ENCODE measurements at regions not wholly inside any gene's neighbourhood (a gene's known extent, or its start where the extent isn't known, plus 50 kb on each side); places are given as distances from the start of the nearest gene placed in this dataset.

DNA sequence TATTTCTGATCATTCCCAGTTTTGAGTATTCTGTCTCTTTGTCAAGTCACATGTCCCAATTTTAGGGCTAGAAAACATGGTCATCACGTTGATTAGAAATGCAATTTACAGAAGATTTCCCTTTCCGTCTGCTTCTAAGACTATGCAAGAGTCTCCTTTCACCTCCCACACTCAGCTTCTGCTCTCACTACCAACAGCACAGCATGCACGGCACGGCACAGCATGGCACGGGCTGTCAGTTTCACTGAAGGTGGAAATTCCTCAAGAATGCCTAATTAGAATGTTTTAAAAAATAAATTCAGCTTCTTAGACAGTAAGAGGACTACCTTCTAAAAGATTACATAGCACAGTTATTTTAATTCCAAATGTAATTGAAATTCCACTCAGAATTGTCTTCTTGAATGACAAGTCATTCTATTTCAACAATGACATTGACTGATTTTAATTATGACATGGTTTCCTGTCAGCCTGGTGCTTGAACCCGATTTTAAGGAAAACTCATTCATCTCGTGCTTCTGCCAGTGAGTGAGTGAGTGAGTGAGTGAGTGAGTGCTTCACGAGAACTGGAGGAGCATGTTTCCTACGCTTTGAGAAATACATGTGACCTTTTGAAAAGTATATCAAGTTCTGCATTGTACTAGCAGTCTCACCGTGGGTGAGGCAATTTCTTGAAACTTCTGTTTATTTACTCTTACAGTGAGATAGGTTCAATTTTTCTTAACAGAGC, 124.8 kb upstream of the SORBS2 start:
- Histone ChIP-seq H3K27ac (no peak overlapping the region), H3K9ac (ENCODE audit: insufficient read length) (no peak overlapping the region), H3K9me3 (ENCODE audit: low read depth, low read length) (no peaks in the 10 kb centered on the region), H3K4me3 (no peak overlapping the region), H3K36me3 (ENCODE audit: insufficient read depth, low read length) (no peaks in the 10 kb centered on the region)
- TF ChIP-seq EZH2 (IDR thresholded peaks at IDR 0.05), result no peak
- no peak for TF ChIP-seq FOXP2 (optimal IDR thresholded peaks at IDR 0.05; ENCODE audit: control extremely low read depth, extremely low read length, insufficient read depth)
- TF ChIP-seq POLR2AphosphoS5 (IDR thresholded peaks at IDR 0.05; ENCODE audit: borderline replicate concordance, low read depth, low read length), result no peak
- no peak for DNase-seq (ENCODE audit: low read depth, low spot score)

DNA sequence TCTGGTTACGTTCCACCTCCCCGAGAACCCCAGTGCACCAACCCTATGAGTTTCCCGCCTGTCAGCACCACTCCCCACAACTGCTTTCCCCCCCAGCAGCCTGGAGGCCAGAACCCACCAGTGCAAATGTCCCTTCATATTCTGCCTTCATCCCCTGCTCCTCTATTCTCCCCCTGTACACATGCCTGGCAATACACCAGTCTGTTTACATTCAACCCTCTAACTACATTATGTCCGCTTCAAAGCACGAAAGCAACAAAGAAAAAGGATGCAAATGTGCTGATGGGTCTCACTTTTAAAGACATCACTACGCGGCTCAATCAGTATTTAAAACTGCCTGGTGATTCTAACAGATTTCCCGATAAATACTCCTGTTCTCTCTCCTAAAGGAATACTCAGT, 126.7 kb upstream of the SORBS2 start:
- H3K36me3 ChIP-seq (ENCODE audit: insufficient read depth, low read length), result no peaks in the 10 kb centered on the region
- DNase-seq (ENCODE audit: low read depth, low spot score), result no peak
- H3K27ac ChIP-seq, result no peak overlapping the region
- H3K9me3 ChIP-seq (ENCODE audit: low read depth, low read length), result no peaks in the 10 kb centered on the region
- H3K4me3 ChIP-seq, result no peak overlapping the region
- no peak overlapping the region for H3K9ac ChIP-seq (ENCODE audit: insufficient read length)
- TF ChIP-seq FOXP2 (optimal IDR thresholded peaks at IDR 0.05; ENCODE audit: control extremely low read depth, extremely low read length, insufficient read depth) (no peak), EZH2 (IDR thresholded peaks at IDR 0.05) (no peak)

DNA sequence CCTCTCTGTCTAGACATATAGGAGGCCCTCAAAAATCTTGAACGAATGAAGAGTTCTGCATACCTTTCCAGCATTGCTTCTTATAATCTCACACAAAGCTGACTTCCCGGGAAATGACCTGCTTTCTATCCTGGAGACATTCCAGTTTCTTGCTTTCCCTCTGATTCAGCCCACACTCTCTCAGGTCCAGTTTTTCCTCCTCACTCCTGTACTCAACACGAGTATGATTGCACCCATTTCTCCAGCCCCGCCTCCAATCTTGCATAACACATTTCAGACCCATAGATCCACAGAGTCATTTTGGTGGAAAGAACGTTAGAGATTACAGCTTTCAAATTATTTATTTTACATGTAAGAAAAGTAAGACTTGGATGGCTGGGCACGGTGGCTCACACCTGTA, 127.5 kb upstream of the TLR3 start:
- Histone ChIP-seq H3K9ac (ENCODE audit: insufficient read length) (no peak overlapping the region), H3K9me3 (ENCODE audit: low read depth, low read length) (no peaks in the 10 kb centered on the region), H3K4me3 (no peak overlapping the region), H3K36me3 (ENCODE audit: insufficient read depth, low read length) (no peaks in the 10 kb centered on the region), H3K27ac (no peak overlapping the region)
- TF ChIP-seq EZH2 (IDR thresholded peaks at IDR 0.05) (no peak), POLR2AphosphoS5 (IDR thresholded peaks at IDR 0.05; ENCODE audit: borderline replicate concordance, low read depth, low read length) (no peak), FOXP2 (optimal IDR thresholded peaks at IDR 0.05; ENCODE audit: control extremely low read depth, extremely low read length, insufficient read depth) (no peak)
- DNase-seq (ENCODE audit: low read depth, low spot score), result no peak

DNA sequence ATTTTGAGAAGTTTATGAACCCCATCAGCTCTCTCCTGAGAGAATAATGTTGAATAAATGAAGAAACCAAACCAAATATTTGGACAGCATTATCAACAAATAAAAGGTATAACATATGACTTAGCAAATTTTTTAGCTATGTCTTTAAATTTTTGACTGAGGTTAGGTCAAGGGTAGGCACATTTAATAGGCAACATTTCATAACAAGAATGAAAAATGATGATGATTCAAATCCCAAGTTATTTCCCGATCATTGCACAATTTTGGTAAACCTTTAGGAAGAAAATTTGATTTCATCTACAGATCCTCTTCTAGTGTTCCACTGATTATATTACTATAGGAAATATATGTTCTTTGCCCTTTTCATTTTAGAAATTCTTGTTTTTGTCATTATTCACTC, 123.7 kb upstream of the TLR3 start:
- Histone ChIP-seq H3K9me3 (ENCODE audit: low read depth, low read length) (no peaks in the 10 kb centered on the region), H3K36me3 (ENCODE audit: insufficient read depth, low read length) (no peaks in the 10 kb centered on the region), H3K27ac (no peak overlapping the region), H3K4me3 (no peak overlapping the region), H3K9ac (ENCODE audit: insufficient read length) (no peak overlapping the region)
- DNase-seq (ENCODE audit: low read depth, low spot score), result no peak
- TF ChIP-seq FOXP2 (optimal IDR thresholded peaks at IDR 0.05; ENCODE audit: control extremely low read depth, extremely low read length, insufficient read depth) (no peak), POLR2AphosphoS5 (IDR thresholded peaks at IDR 0.05; ENCODE audit: borderline replicate concordance, low read depth, low read length) (no peak), EZH2 (IDR thresholded peaks at IDR 0.05) (no peak)

DNA sequence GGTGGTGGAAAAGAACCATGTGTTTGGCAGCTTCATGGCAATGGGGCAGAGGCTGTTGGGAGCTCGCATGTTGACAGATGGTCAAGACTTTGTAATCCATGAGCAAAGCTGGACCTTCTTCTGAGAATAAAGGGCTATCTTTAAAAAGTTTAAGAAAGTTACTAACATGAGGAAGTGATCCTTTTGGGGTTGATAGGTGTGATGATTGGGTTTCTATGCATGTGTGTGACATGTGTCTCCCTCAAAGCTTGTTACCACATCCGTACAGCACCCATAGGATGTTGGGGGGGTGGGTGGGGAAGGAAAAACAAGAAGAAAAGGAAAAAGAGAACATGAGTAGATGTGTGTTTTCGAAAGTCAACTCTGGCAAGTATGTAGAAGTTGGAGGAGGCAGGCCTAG, 123.0 kb upstream of the TLR3 start:
- H3K36me3 ChIP-seq (ENCODE audit: insufficient read depth, low read length), result no peaks in the 10 kb centered on the region
- H3K4me3 ChIP-seq, result no peak overlapping the region
- no peak for DNase-seq (ENCODE audit: low read depth, low spot score)
- H3K9me3 ChIP-seq (ENCODE audit: low read depth, low read length), result no peaks in the 10 kb centered on the region
- no peak overlapping the region for H3K27ac ChIP-seq
- TF ChIP-seq POLR2AphosphoS5 (IDR thresholded peaks at IDR 0.05; ENCODE audit: borderline replicate concordance, low read depth, low read length) (no peak), EZH2 (IDR thresholded peaks at IDR 0.05) (no peak), FOXP2 (optimal IDR thresholded peaks at IDR 0.05; ENCODE audit: control extremely low read depth, extremely low read length, insufficient read depth) (no peak)
- H3K9ac ChIP-seq (ENCODE audit: insufficient read length), result no peak overlapping the region

DNA sequence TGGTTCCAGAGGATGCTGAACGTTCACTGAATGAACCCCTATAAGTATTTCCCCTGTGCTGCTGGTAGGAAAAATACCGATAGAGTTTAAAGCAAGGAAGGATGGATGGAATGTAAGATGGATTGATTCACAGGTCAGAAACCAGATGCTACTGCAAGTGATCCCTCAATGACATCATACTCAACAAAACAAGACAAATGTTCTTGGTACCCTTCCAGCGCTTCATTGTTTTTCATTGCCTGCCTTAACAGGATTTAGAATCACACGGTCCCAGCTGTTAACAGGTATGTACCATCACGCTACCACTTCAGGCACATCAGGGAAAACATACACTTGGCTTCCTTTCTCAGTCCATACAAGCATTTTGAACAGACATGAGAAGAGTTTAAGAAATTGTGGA, 118.1 kb upstream of the TLR3 start:
- DNase-seq (ENCODE audit: low read depth, low spot score), result no peak
- no peak overlapping the region for H3K4me3 ChIP-seq
- no peak overlapping the region for H3K27ac ChIP-seq
- TF ChIP-seq EZH2 (IDR thresholded peaks at IDR 0.05) (no peak), FOXP2 (optimal IDR thresholded peaks at IDR 0.05; ENCODE audit: control extremely low read depth, extremely low read length, insufficient read depth) (no peak), POLR2AphosphoS5 (IDR thresholded peaks at IDR 0.05; ENCODE audit: borderline replicate concordance, low read depth, low read length) (no peak)
- no peaks in the 10 kb centered on the region for H3K36me3 ChIP-seq (ENCODE audit: insufficient read depth, low read length)
- H3K9ac ChIP-seq (ENCODE audit: insufficient read length), result no peak overlapping the region
- no peaks in the 10 kb centered on the region for H3K9me3 ChIP-seq (ENCODE audit: low read depth, low read length)

DNA sequence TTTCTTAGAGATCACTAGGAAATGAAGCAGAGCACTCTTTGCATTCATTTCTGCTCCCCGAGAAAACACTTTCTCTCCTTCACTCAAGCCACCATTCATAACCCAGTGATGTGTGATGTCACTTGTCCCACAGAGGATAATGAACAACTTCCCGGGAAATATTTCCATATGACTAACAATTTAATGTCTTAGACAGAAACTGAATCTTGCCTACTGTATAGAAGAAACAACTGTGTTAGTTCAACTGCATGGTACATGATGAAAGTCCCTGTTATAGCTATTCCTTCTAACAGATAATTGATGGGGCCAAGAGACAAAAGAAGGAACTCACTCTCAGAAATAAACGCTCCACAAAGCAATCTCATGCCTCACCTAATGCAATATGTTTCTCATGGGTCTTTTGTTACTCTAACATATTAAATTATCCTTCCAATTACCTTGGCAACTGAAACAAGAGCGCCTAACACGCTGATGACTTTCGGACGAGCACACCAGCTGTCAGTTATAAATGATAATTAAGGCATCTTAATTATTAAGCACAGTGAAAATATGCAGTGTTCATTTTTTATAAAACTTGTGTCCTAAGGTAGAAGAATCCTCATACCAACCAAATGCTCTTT, 113.7 kb upstream of the TLR3 start:
- no peaks in the 10 kb centered on the region for H3K9me3 ChIP-seq (ENCODE audit: low read depth, low read length)
- H3K27ac ChIP-seq, result no peak overlapping the region
- no peak for DNase-seq (ENCODE audit: low read depth, low spot score)
- no peak for TF ChIP-seq POLR2AphosphoS5 (IDR thresholded peaks at IDR 0.05; ENCODE audit: borderline replicate concordance, low read depth, low read length)
- TF ChIP-seq FOXP2 (optimal IDR thresholded peaks at IDR 0.05; ENCODE audit: control extremely low read depth, extremely low read length, insufficient read depth), result no peak
- TF ChIP-seq EZH2 (IDR thresholded peaks at IDR 0.05), result no peak
- no peaks in the 10 kb centered on the region for H3K36me3 ChIP-seq (ENCODE audit: insufficient read depth, low read length)
- no peak overlapping the region for H3K9ac ChIP-seq (ENCODE audit: insufficient read length)
- no peak overlapping the region for H3K4me3 ChIP-seq

DNA sequence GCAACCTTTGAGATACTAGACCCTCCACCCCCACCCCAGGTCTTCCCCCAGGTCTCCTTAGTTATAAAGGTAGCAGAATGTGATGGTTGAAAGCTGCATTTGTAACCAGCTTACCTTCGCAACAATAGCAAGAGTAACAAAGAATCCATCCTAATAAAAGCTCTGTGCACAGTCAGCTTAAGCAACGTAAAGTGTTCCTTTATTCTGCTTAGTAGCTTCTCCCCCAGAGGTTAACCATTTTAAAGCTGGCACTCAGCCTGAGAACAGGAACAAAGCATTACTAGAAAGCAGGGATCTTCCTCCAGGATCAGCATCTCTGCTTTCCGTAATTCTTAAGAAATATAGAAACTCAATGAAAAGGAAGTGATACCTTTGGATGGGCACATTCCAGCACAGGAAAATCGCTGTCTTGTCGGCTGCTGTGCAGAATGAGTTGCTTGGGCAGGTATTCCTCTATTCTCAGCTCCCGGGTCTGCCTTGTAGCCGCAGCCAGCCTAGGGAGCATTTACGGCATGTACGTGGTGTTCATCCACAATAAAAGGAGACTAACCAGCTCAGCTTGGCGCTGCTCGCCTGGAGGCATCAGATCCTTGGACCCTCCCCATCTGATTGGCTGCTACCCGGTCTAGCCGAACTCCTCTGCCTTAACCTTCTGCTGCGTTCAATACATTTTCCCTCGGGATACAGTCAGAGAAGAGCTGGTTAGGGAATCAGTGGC, 113.0 kb upstream of the TLR3 start:
- TF ChIP-seq EZH2 (IDR thresholded peaks at IDR 0.05) (no peak), POLR2AphosphoS5 (IDR thresholded peaks at IDR 0.05; ENCODE audit: borderline replicate concordance, low read depth, low read length) (no peak), FOXP2 (optimal IDR thresholded peaks at IDR 0.05; ENCODE audit: control extremely low read depth, extremely low read length, insufficient read depth) (no peak)
- no peaks in the 10 kb centered on the region for H3K9me3 ChIP-seq (ENCODE audit: low read depth, low read length)
- H3K36me3 ChIP-seq (ENCODE audit: insufficient read depth, low read length), result no peaks in the 10 kb centered on the region
- no peak overlapping the region for H3K4me3 ChIP-seq
- DNase-seq (ENCODE audit: low read depth, low spot score), result no peak
- no peak overlapping the region for H3K27ac ChIP-seq
- H3K9ac ChIP-seq (ENCODE audit: insufficient read length), result no peak overlapping the region
